ENCODE measurements at regions not wholly inside any gene's neighbourhood (a gene's known extent, or its start where the extent isn't known, plus 50 kb on each side); places are given as distances from the start of the nearest gene placed in this dataset.

DNA sequence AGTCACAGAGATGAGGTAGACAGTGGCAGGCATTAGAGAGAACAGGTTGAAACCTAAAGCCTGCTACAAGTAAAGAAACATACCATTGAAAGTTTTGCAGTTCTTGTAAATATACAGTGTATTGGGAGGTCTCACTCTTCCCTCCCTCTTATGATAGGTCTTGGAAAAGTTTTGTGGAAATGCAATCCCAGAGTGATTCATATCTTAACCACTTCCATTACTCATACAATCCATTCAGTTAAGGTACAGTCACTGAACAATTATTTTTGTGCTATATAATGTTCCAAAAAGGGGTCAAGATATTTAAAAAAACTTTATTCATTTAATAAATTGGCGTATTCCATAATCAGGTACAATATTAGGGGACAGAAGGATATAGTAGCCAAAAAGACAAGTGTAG lies 737.7 kb upstream of the ALCAM start:
- TF ChIP-seq, protein P1, sequence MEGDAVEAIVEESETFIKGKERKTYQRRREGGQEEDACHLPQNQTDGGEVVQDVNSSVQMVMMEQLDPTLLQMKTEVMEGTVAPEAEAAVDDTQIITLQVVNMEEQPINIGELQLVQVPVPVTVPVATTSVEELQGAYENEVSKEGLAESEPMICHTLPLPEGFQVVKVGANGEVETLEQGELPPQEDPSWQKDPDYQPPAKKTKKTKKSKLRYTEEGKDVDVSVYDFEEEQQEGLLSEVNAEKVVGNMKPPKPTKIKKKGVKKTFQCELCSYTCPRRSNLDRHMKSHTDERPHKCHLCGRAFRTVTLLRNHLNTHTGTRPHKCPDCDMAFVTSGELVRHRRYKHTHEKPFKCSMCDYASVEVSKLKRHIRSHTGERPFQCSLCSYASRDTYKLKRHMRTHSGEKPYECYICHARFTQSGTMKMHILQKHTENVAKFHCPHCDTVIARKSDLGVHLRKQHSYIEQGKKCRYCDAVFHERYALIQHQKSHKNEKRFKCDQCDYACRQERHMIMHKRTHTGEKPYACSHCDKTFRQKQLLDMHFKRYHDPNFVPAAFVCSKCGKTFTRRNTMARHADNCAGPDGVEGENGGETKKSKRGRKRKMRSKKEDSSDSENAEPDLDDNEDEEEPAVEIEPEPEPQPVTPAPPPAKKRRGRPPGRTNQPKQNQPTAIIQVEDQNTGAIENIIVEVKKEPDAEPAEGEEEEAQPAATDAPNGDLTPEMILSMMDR (IDR thresholded peaks at IDR 0.05; ENCODE audit: borderline replicate concordance, extremely low read depth, insufficient read depth), result no peak
- Histone ChIP-seq H3K9me3 (ENCODE audit: control insufficient read depth in 2 of 3, insufficient read depth in 1 of 3, low read length in 3 of 3) (peaks cover 0 to 2% (median 0%) of the 10 kb centered on the region in 3 donors), H3K9ac (ENCODE audit: low read length in 3 of 3) (no peak overlapping the region), H3K4me1 (ENCODE audit: control insufficient read depth in 2 of 3, insufficient read depth in 2 of 3, low read depth in 1 of 3, low read length in 3 of 3) (no peaks in the 10 kb centered on the region), H3K27me3 (ENCODE audit: control insufficient read depth, insufficient read depth, low read length) (no peaks in the 10 kb centered on the region), H3K36me3 (ENCODE audit: control insufficient read depth in 2 of 3, insufficient read depth in 3 of 3, low read length in 3 of 3) (no peaks in the 10 kb centered on the region), H3K4me3 (ENCODE audit: low read length in 3 of 3) (no peak overlapping the region), H3K27ac (ENCODE audit: low read depth in 2 of 2, low read length in 2 of 2) (no peak overlapping the region)
- intact Hi-C loops (cut with DNase I), result no loop called here
- no peak for DNase-seq
- FAIRE-seq, result no peak

DNA sequence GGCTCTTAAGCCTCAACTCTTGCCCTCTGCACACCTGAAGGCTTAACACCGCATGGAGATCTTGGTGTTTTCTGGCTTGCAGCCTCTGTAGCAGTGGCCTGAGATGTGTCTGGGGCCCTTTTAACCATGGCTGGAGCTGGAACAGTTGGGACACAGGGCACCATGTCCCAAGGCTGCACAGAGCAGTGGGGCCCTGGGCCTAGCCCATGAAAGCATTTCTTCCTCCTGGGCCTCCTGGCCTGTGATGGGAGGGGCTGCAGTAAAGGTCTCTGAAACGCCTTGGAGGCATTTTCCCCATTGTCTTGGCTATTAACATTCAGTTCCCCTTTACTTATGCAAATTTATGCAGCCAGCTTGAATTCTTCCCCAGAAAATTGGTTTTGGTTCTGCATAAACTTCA lies 735.5 kb upstream of the ALCAM start:
- Histone ChIP-seq H3K4me1 (ENCODE audit: control insufficient read depth in 2 of 3, insufficient read depth in 2 of 3, low read depth in 1 of 3, low read length in 3 of 3) (no peaks in the 10 kb centered on the region), H3K36me3 (ENCODE audit: control insufficient read depth in 2 of 3, insufficient read depth in 3 of 3, low read length in 3 of 3) (no peaks in the 10 kb centered on the region), H3K27me3 (ENCODE audit: control insufficient read depth, insufficient read depth, low read length) (no peaks in the 10 kb centered on the region), H3K9ac (ENCODE audit: low read length in 3 of 3) (no peak overlapping the region), H3K4me3 (ENCODE audit: low read length in 3 of 3) (no peak overlapping the region), H3K9me3 (ENCODE audit: control insufficient read depth in 2 of 3, insufficient read depth in 1 of 3, low read length in 3 of 3) (peaks cover 0 to 2% (median 0%) of the 10 kb centered on the region in 3 donors), H3K27ac (ENCODE audit: low read depth in 2 of 2, low read length in 2 of 2) (no peak overlapping the region)
- FAIRE-seq (no peak), DNase-seq (peak in 1 of 5 donors; percentile 29)
- intact Hi-C loops (cut with DNase I), result no loop called here
- TF ChIP-seq, protein P1 (IDR thresholded peaks at IDR 0.05; ENCODE audit: borderline replicate concordance, extremely low read depth, insufficient read depth), result no peak

DNA sequence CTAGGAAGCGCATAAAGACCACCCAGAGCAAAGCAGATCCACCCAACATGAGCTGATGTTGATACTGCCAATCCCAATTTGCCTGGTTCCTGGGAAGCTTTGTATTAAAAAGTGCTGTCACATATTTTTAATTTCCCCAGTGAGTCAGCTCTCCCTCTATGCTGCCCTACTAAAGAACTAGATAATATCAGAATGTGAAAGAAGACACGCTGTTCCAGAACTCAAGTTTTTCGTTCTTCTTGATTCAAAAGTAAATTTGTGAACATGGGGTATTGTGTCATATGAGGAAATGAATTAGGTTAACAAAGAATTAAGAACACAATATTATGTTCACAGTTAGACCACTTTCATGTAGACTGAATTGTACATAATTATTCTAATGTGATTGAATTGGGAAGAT lies 734.2 kb upstream of the ALCAM start:
- DNase-seq (no peak), FAIRE-seq (no peak)
- intact Hi-C loops (cut with DNase I), result no loop called here
- no peaks in the 10 kb centered on the region for H3K36me3 ChIP-seq (ENCODE audit: control insufficient read depth in 2 of 3, insufficient read depth in 3 of 3, low read length in 3 of 3)
- H3K27ac ChIP-seq (ENCODE audit: low read depth in 2 of 2, low read length in 2 of 2), result no peak overlapping the region
- H3K4me3 ChIP-seq (ENCODE audit: low read length in 3 of 3), result no peak overlapping the region
- H3K4me1 ChIP-seq (ENCODE audit: control insufficient read depth in 2 of 3, insufficient read depth in 2 of 3, low read depth in 1 of 3, low read length in 3 of 3), result no peaks in the 10 kb centered on the region
- H3K9me3 ChIP-seq (ENCODE audit: control insufficient read depth in 2 of 3, insufficient read depth in 1 of 3, low read length in 3 of 3), result peaks cover 0 to 2% (median 0%) of the 10 kb centered on the region in 3 donors
- no peaks in the 10 kb centered on the region for H3K27me3 ChIP-seq (ENCODE audit: control insufficient read depth, insufficient read depth, low read length)
- no peak overlapping the region for H3K9ac ChIP-seq (ENCODE audit: low read length in 3 of 3)
- TF ChIP-seq, protein P1 (IDR thresholded peaks at IDR 0.05; ENCODE audit: borderline replicate concordance, extremely low read depth, insufficient read depth), result no peak

DNA sequence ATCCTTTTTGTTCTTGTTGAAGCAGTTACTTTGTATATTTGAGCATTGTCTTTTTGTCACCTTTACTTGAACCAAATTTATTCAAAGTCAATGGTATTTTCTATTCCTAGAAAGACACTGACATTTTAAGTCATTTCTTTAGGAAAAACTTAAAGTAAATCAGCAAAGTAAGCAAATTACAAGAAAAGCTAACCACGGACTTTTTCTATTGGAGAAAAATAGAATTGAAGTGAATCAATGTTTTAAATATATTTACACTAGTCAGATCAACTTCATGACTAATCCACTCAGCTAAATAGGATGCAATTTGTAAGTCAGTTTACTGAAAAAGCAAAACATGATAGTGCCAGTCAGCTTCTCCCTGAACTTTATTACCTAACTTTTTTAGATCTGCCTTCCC lies 733.8 kb upstream of the ALCAM start:
- Histone ChIP-seq H3K4me3 (ENCODE audit: low read length in 3 of 3) (no peak overlapping the region), H3K27me3 (ENCODE audit: control insufficient read depth, insufficient read depth, low read length) (no peaks in the 10 kb centered on the region), H3K36me3 (ENCODE audit: control insufficient read depth in 2 of 3, insufficient read depth in 3 of 3, low read length in 3 of 3) (no peaks in the 10 kb centered on the region), H3K4me1 (ENCODE audit: control insufficient read depth in 2 of 3, insufficient read depth in 2 of 3, low read depth in 1 of 3, low read length in 3 of 3) (no peaks in the 10 kb centered on the region), H3K27ac (ENCODE audit: low read depth in 2 of 2, low read length in 2 of 2) (no peak overlapping the region), H3K9ac (ENCODE audit: low read length in 3 of 3) (no peak overlapping the region), H3K9me3 (ENCODE audit: control insufficient read depth in 2 of 3, insufficient read depth in 1 of 3, low read length in 3 of 3) (peaks cover 0 to 2% (median 0%) of the 10 kb centered on the region in 3 donors)
- FAIRE-seq (no peak), DNase-seq (no peak)
- intact Hi-C loops (cut with DNase I), result no loop called here
- TF ChIP-seq, protein P1 (IDR thresholded peaks at IDR 0.05; ENCODE audit: borderline replicate concordance, extremely low read depth, insufficient read depth), result no peak
